K562 (cell line): ENCODE measurements at regions not wholly inside any gene's neighbourhood (a gene's known extent, or its start where the extent isn't known, plus 50 kb on each side); places are given as distances from the start of the nearest gene placed in this dataset.

Source experiments
- ATAC-seq: fragments of 200-7000 bp; cut with Tn5 transposase; 3 replicates; pipeline ENCODE4 v1.9.1; 2020; ENCODE audit warnings: moderate library complexity
- BruUV-seq: library from RNA; stranded (reverse); fragments of 400-500 nt; replicated peaks from 2 replicates; lab custom pipeline; 2021; lab: Mats Ljungman, UMichigan
- CTCF ChIA-PET: fragments of 300-600 bp; formaldehyde crosslinking; extraction: SDS; loops from one replicate; lab custom pipeline; 2021; ENCODE audit warnings: low intra/inter-chr PET ratio; lab: Yijun Ruan, JAX
- POLR2A ChIA-PET: fragments of 300-600, 350-650 bp; sonication (Branson Sonifier 250); formaldehyde crosslinking; extraction: SDS; loops from one replicate; lab custom pipeline; 2021; ENCODE audit warnings: antibody characterized with exemption, inconsistent platforms; lab: Yijun Ruan, JAX
- DNase-seq, 4 experiments: peaks; one replicate each; pipeline versions ENCODE4 v3.0.0 to v3.0.0-alpha.2; 2011 to 2018; ENCODE audit warnings: low spot score in 3 of 4, mixed read lengths in 3 of 4; ENCODE audit errors: extremely low read depth in 1 of 4
- FAIRE-seq: peaks from 2 replicates; lab custom pipeline; 2011; peaks lifted over from hg19 to GRCh38; lab: Jason Lieb, UNC
- H2AFZ ChIP-seq: 2 replicates; pipeline ENCODE4 v1.6.0; 2011; ENCODE audit warnings: low read depth, low read length, control low read depth, inconsistent platforms
- H3K27ac ChIP-seq: fragments of 200-600 bp; 3 replicates; pipeline ENCODE4 v1.8.0; 2011; ENCODE audit warnings: low read depth, mild to moderate bottlenecking, control low read depth, inconsistent platforms, low read length, moderate library complexity, mixed read lengths; ENCODE audit errors: extremely low read depth
- H3K27me3 ChIP-seq, 2 experiments: fragments of 300-600 bp in 1 of 2; 2 replicates in 1 of 2; 3 replicates in 1 of 2; pipeline versions ENCODE4 v1.6.0 to v1.8.0; 2011; ENCODE audit warnings: inconsistent platforms in 2 of 2, low read length in 2 of 2, mild to moderate bottlenecking in 1 of 2, mixed read lengths in 1 of 2, moderate library complexity in 1 of 2; ENCODE audit not compliant: control insufficient read depth in 2 of 2, insufficient read depth in 2 of 2
- H3K36me3 ChIP-seq: fragments of 300-600 bp; 3 replicates; pipeline ENCODE4 v1.8.0; 2011; ENCODE audit warnings: mild to moderate bottlenecking, low read length, inconsistent platforms; ENCODE audit not compliant: control insufficient read depth, insufficient read depth
- H3K4me1 ChIP-seq, 2 experiments: fragments of 200-600 bp in 1 of 2; replicated peaks in 1 of 2; 2 replicates in 1 of 2; 3 replicates in 1 of 2; pipeline versions ENCODE4 v1.5.1 to v1.8.0; 2011; ENCODE audit warnings: inconsistent platforms in 2 of 2, low read length in 2 of 2, mild to moderate bottlenecking in 1 of 2, mixed read lengths in 1 of 2, moderate library complexity in 1 of 2; ENCODE audit not compliant: control insufficient read depth in 2 of 2, insufficient read depth in 2 of 2
- H3K4me2 ChIP-seq: 2 replicates; pipeline ENCODE4 v1.6.1; 2011; ENCODE audit warnings: low read length, control low read depth, inconsistent platforms, mixed read lengths; ENCODE audit not compliant: insufficient read depth
- H3K4me3 ChIP-seq: fragments of 200-600 bp; sonication (generic), shearing (Covaris generic); 2 replicates; pipeline ENCODE4 v1.5.1; 2016; ENCODE audit warnings: control low read depth, inconsistent platforms
- H3K79me2 ChIP-seq: fragments of 200-600 bp; 3 replicates; pipeline ENCODE4 v1.8.0; 2011; ENCODE audit warnings: low read length, inconsistent platforms; ENCODE audit not compliant: control insufficient read depth, insufficient read depth
- H3K9ac ChIP-seq, 2 experiments: 2 replicates each; pipeline versions ENCODE4 v1.6.0 to v1.6.1; 2011; ENCODE audit warnings: low read depth in 2 of 2, low read length in 2 of 2, control low read depth in 1 of 2, inconsistent platforms in 1 of 2, mild to moderate bottlenecking in 1 of 2, mixed read lengths in 1 of 2; ENCODE audit not compliant: insufficient read depth in 1 of 2
- H3K9me1 ChIP-seq: one replicate; pipeline ENCODE4 v1.6.0; 2011; ENCODE audit warnings: inconsistent platforms, mild to moderate bottlenecking, low read length, moderate library complexity; ENCODE audit not compliant: control insufficient read depth, insufficient read depth
- H3K9me3 ChIP-seq: replicated peaks from 2 replicates; pipeline ENCODE4 v1.5.1; 2011; ENCODE audit warnings: low read depth, low read length, inconsistent platforms; ENCODE audit not compliant: control insufficient read depth, insufficient read depth
- H4K20me1 ChIP-seq: replicated peaks from 2 replicates; pipeline ENCODE4 v1.6.1; 2011; ENCODE audit warnings: low read length, inconsistent platforms, mixed read lengths; ENCODE audit not compliant: control insufficient read depth, insufficient read depth
- CREM ChIP-seq: IDR thresholded peaks from 2 replicates; pipeline ENCODE4 v1.6.1; 2014; ENCODE audit warnings: antibody characterized with exemption, low read depth
- EP300 ChIP-seq: IDR thresholded peaks from 2 replicates; pipeline ENCODE4 v1.6.1; 2012; ENCODE audit warnings: low read length, improper control_type of control experiment
- FOXM1 ChIP-seq, 2 experiments: fragments of 450-650 bp in 1 of 2; sonication (generic) in 1 of 2; formaldehyde crosslinking in 1 of 2; IDR thresholded peaks; 2 replicates each; pipeline versions ENCODE4 v1.6.1 to v1.9.0; 2017 to 2022; ENCODE audit warnings: low read depth in 2 of 2, mild to moderate bottlenecking in 2 of 2, missing genetic modification reagents in 1 of 2, moderate library complexity in 1 of 2
- KLF13 ChIP-seq: fragments of 450-650 bp; IDR thresholded peaks from 2 replicates; pipeline ENCODE4 v1.6.1; 2016; ENCODE audit warnings: missing genetic modification characterization, low read depth, mild to moderate bottlenecking, missing compliant biosample characterization, moderate library complexity, borderline replicate concordance
- MXI1 ChIP-seq: IDR thresholded peaks from 2 replicates; pipeline ENCODE4 v1.6.1; 2011; ENCODE audit warnings: low read depth, mild to moderate bottlenecking, improper control_type of control experiment, low read length
- NR4A1 ChIP-seq, 2 experiments: fragments of 250-450 bp in 1 of 2; fragments of 450-650 bp in 1 of 2; sonication (Bioruptor Pico) in 1 of 2; IDR thresholded peaks; 2 replicates each; pipeline versions ENCODE4 v1.4.0 to v1.6.1; 2016 to 2020; ENCODE audit warnings: mild to moderate bottlenecking in 2 of 2, missing compliant biosample characterization in 1 of 2, missing genetic modification characterization in 1 of 2, moderate library complexity in 1 of 2
- SNIP1 ChIP-seq: fragments of 450-650 bp; IDR thresholded peaks from 2 replicates; pipeline ENCODE4 v1.7.1; 2017; ENCODE audit warnings: low read depth, mild to moderate bottlenecking
- ZBTB11 ChIP-seq, 3 experiments: fragments of 200-800 bp in 1 of 3; fragments of 250-450 bp in 1 of 3; fragments of 450-650 bp in 1 of 3; sonication (Bioruptor Pico) in 1 of 3; sonication (Bioruptor generic) in 1 of 3; formaldehyde crosslinking in 1 of 3; IDR thresholded peaks; 2 replicates each; pipeline versions ENCODE4 v1.6.1 to v1.8.0; 2016 to 2022; ENCODE audit warnings: mild to moderate bottlenecking in 2 of 3, missing genetic modification characterization in 2 of 3, missing compliant biosample characterization in 1 of 3, moderate library complexity in 1 of 3
- ZNF512 ChIP-seq: IDR thresholded peaks from 2 replicates; pipeline ENCODE4 v1.6.1; 2016; ENCODE audit warnings: missing genetic modification characterization, missing compliant biosample characterization
- WGBS: fragments of 100-300 bp; shearing (Covaris generic); methylation state at CpG from one replicate; pipeline ENCODE4 v1.1.6; 2016; ENCODE audit warnings: low coverage, mixed read lengths; ENCODE audit not compliant: insufficient coverage; ENCODE audit errors: missing lambda C conversion rate; 5-methylcytosine and 5-hydroxymethylcytosine counted together
- in situ Hi-C: fragments of 300-500 bp; cut with MboI; formaldehyde crosslinking; loops from 4 replicates; pipeline ENCODE4 v1.15.0; 2018; ENCODE audit warnings: inconsistent platforms, mixed read lengths
- intact Hi-C: fragments of 100-400 bp; cut with micrococcal nuclease; formaldehyde crosslinking; loops from 2 replicates; pipeline ENCODE4 v1.14.2; 2022
- TF ChIP-seq, protein P1 (sequence below): fragments of 250-450 bp; sonication (Bioruptor Pico); IDR thresholded peaks from 2 replicates; pipeline ENCODE4 v1.4.0; 2020; ENCODE audit warnings: mild to moderate bottlenecking, moderate library complexity
- TF ChIP-seq, protein P2 (sequence below): fragments of 450-650 bp; formaldehyde crosslinking; IDR thresholded peaks from 2 replicates; pipeline ENCODE4 v1.4.0; 2022; ENCODE audit warnings: missing genetic modification characterization

DNA sequence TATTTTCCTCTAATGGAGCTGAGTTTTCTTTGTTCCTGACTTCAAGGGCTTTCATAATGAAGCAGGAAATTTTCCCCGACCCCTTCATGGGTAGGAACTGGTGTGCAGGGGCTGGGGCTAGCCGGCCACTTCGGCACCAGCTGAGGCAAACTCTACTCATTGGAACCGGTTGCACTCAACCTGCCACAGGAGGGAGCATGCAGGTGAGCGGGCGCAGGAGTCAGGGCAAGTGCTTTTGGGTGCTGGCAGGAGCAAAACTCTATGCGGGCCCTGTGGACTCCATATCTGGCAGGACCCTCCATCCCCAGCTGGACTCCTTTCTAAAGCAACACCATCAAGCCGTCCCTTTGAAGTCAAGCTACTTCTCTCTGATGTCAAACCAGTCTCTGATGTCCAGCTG lies 244.2 kb downstream of the EPM2A start (continued):
- TF ChIP-seq FOXM1 (IDR thresholded peaks at IDR 0.05; ENCODE audit: low read depth) (no peak), FOXM1 (CRISPR knock-in tag; IDR thresholded peaks at IDR 0.05; ENCODE audit: low read depth) (no peak), CREM (no peak), EP300 (no peak), KLF13 (tag) (no peak)
- TF ChIP-seq, protein P1, sequence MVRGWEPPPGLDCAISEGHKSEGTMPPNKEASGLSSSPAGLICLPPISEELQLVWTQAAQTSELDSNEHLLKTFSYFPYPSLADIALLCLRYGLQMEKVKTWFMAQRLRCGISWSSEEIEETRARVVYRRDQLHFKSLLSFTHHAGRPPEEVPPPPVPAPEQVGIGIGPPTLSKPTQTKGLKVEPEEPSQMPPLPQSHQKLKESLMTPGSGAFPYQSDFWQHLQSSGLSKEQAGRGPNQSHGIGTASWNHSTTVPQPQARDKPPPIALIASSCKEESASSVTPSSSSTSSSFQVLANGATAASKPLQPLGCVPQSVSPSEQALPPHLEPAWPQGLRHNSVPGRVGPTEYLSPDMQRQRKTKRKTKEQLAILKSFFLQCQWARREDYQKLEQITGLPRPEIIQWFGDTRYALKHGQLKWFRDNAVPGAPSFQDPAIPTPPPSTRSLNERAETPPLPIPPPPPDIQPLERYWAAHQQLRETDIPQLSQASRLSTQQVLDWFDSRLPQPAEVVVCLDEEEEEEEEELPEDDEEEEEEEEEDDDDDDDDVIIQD: no peak
- TF ChIP-seq, protein P2, sequence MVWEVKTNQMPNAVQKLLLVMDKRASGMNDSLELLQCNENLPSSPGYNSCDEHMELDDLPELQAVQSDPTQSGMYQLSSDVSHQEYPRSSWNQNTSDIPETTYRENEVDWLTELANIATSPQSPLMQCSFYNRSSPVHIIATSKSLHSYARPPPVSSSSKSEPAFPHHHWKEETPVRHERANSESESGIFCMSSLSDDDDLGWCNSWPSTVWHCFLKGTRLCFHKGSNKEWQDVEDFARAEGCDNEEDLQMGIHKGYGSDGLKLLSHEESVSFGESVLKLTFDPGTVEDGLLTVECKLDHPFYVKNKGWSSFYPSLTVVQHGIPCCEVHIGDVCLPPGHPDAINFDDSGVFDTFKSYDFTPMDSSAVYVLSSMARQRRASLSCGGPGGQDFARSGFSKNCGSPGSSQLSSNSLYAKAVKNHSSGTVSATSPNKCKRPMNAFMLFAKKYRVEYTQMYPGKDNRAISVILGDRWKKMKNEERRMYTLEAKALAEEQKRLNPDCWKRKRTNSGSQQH (CRISPR knock-in tag): no peak

- no peaks in the 10 kb centered on the region for H4K20me1 ChIP-seq
- intact Hi-C loops: no loop called here
- H3K9me1 ChIP-seq: no peaks in the 10 kb centered on the region
- no peak for ATAC-seq
- no peak overlapping the region for H3K4me3 ChIP-seq
- H3K79me2 ChIP-seq: no peaks in the 10 kb centered on the region
- H3K27me3 ChIP-seq: no peaks in the 10 kb centered on the region
- no peak overlapping the region for H3K9ac ChIP-seq
- no TSS peak for BruUV-seq
- ChIA-PET POLR2A (no interaction called here), CTCF (no interaction called here)
- H3K9me3 ChIP-seq: peaks cover 3% of the 10 kb centered on the region; the same call in 1 of the 2 replicates
- H3K36me3 ChIP-seq: no peaks in the 10 kb centered on the region
- no peak overlapping the region for H3K4me2 ChIP-seq
- no peak for DNase-seq
- no peaks in the 10 kb centered on the region for H3K4me1 ChIP-seq
- H2AFZ ChIP-seq: no peak overlapping the region
- FAIRE-seq: no peak
- in situ Hi-C loops: no loop called here
- H3K27ac ChIP-seq: no peak overlapping the region
- 0% methylated on average over 2 of the region's 2 CpGs for WGBS
- TF ChIP-seq SNIP1 (no peak), NR4A1 (CRISPR knock-in tag; IDR thresholded peaks at IDR 0.05) (no peak), NR4A1 (tag; IDR thresholded peaks at IDR 0.05) (no peak), MXI1 (no peak), ZNF512 (no peak), ZBTB11 (CRISPR knock-in tag; IDR thresholded peaks at IDR 0.05) (no peak)
These were observed 238.3 kb downstream of the EPM2A start for GRCh38 chr6:145497006-145497405.
